ENCODE measurements at regions not wholly inside any gene's neighbourhood (a gene's known extent, or its start where the extent isn't known, plus 50 kb on each side); places are given as distances from the start of the nearest gene placed in this dataset.

- no peak for TF ChIP-seq SMC3 (conservative IDR thresholded peaks at IDR 0.05; ENCODE audit: poor library complexity)
- TF ChIP-seq, protein P1, sequence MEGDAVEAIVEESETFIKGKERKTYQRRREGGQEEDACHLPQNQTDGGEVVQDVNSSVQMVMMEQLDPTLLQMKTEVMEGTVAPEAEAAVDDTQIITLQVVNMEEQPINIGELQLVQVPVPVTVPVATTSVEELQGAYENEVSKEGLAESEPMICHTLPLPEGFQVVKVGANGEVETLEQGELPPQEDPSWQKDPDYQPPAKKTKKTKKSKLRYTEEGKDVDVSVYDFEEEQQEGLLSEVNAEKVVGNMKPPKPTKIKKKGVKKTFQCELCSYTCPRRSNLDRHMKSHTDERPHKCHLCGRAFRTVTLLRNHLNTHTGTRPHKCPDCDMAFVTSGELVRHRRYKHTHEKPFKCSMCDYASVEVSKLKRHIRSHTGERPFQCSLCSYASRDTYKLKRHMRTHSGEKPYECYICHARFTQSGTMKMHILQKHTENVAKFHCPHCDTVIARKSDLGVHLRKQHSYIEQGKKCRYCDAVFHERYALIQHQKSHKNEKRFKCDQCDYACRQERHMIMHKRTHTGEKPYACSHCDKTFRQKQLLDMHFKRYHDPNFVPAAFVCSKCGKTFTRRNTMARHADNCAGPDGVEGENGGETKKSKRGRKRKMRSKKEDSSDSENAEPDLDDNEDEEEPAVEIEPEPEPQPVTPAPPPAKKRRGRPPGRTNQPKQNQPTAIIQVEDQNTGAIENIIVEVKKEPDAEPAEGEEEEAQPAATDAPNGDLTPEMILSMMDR (IDR thresholded peaks at IDR 0.05; ENCODE audit: poor library complexity, severe bottlenecking): no peak
- no peak for TF ChIP-seq RAD21 (conservative IDR thresholded peaks at IDR 0.05)
- no peak for TF ChIP-seq EP300 (conservative IDR thresholded peaks at IDR 0.05; ENCODE audit: poor library complexity, severe bottlenecking)
- TF ChIP-seq TAF1 (IDR thresholded peaks at IDR 0.05; ENCODE audit: low read depth): no peak
These were observed 86.1 kb upstream of the LMO3 start for GRCh38 chr12:16692099-16692498.

All from neural cell (in vitro differentiated cells).